Left ventricle myocardium superior (tissue), 1 donor: ENCODE measurements at regions not wholly inside any gene's neighbourhood (a gene's known extent, or its start where the extent isn't known, plus 50 kb on each side); places are given as distances from the start of the nearest gene placed in this dataset. TPM values are rescaled to one million over a fixed set of nuclear protein-coding genes. Genes with fewer than 3 reads are reported as not detected.

Experiments
- ATAC-seq: fragments of 200-7000 bp; cut with Tn5 transposase; one replicate; pipeline ENCODE4 v1.9.1; 2020; ENCODE audit warnings: mild to moderate bottlenecking, moderate library complexity
- DNase-seq: peaks from one replicate; pipeline ENCODE4 v3.0.0-alpha.2; 2020
- intact Hi-C: fragments of 100-400 bp; cut with micrococcal nuclease; formaldehyde crosslinking; loops from one replicate; pipeline ENCODE4 v1.11.0; 2022
- microRNA-seq: library from miRNA; unstranded; fragments of <30 nt; microRNA quantifications from one replicate; pipeline ENCODE4 v1.2.0, GENCODE V29; 2020; ENCODE audit warnings: borderline number of aligned reads
- donor health status: DM: no; HTN: yes; CAD: no; lungs with severe emphysema.

- intact Hi-C loops = no loop called here
- DNase-seq = no peak
- no peak for ATAC-seq
Measured at GRCh38 chr22:46096051-46096450, 54.3 kb upstream of the PPARA start.

DNA sequence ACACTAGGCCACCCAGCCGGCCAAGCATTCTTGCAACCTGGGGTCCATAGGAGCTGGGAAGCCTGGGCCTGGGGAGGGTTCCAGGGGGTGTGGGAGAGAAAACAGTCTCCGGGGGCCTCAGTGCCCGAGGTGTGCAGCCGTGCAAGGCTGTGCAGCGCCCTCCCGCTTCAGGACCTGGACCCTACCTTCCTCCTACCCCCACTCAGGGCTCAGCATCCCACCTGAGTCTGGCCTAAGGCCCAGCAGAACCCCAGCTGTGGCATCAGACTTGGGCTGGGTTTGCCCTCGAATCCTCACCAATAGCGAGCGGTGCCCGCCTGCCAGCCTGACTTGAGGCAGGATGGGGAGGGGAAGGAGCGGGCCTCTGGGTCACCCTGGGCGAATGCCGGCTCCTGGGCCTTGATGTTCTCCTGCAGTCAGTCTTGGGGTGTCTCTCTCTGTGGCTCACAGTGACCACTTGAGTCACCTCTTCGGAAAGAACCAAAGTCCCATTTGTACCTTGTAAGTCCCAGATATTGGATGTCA, 53.6 kb upstream of the PPARA start:
- DNase-seq = no peak
- ATAC-seq = no peak
- intact Hi-C loops = no loop called here

DNA sequence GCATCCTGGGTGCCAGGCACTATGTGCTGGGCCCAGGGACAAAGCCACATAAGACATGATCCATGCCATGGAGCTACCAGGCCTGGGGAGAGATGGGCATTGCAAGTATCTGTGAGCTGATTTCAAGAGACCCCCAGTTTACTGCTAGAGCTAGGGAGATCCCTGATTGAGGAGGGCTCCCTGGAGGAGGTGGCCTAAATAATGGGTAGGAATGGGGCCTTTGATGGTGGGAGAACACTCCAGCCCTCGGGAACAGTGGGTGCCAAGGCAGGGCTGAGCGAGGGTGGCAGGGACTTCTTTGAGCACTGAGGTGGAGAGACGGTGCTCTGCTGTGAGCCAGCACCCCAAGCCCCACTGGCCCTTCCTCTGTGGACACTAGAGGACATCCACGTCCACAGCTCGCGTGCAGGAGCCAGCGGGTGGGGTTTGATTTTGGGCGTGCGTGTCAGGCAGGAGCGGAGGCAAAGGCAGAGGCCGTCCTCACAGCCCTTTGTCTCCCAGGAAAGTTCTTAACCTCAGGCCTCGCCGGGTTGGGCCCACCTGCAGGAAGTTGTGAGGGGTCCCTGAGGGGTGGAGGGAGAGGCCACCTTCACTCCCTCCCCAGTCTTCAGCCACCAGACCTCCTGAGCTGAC, 52.9 kb upstream of the PPARA start:
- ATAC-seq (no peak), DNase-seq (no peak)
- intact Hi-C loops = no loop called here

GRCh38 chr22:46098525-46099475, 51.5 kb upstream of the PPARA start:
- no peak for ATAC-seq
- no peak for DNase-seq
- intact Hi-C loops = no loop called here

DNA sequence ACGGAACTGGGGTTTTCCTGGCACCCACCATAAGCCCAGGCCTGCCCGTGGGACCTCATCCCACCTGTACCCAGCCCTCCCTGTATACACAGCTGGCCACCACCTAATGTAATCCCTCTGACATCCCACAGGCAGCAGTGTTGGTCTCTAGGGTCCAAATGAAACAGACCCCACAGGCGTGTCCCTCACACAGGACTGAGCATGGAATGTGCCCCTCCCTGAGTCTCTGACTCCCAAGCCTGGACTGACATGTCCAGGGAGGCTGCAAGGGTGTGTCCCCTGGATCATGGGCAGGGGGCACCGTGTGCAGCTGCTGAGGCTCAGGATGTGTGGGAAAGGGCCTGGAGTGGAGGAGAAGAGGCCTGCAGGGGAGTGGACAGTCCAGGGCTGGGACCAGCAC, 50.6 kb upstream of the PPARA start:
- ATAC-seq = no peak
- intact Hi-C loops = no loop called here

DNA sequence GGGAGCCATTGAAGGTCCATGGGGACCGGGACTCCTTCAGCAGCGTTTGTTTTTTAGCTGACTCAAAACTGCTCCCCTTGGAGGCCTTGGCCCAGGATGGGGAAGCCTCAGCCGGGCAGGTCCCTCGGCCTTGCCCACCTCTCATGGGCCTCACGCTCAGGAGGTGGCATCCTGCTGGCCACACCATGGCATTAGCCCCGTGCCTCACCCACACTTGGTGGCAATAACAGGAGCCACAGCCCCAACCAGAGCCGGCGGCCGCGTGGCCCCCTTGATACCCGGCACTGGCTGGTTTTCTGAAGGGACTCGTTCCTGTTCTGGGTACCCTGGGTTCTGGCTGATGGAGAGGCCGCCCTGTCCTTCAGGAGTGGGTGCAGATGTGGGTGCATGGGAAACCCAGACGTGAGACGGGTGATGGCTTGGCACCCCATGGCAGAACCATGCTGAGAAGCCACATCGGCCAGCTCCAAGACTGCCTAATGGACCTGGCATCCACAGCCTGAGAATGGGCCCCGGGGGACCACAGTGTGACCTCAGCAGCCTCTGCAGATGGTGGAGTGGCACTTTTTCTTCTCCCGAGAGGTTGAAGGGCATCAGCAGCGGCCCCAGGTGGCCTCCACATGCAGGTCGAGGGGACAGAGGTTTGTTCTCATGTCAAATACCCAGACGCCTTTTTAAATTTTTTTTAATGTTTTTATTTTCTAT, 49.8 kb upstream of the PPARA start:
- intact Hi-C loops = no loop called here
- no peak for DNase-seq

More for the DNA sequence above, 50.6 kb upstream of the PPARA start:
- DNase-seq = no peak

More for the DNA sequence above, 49.8 kb upstream of the PPARA start:
- no peak for ATAC-seq

Small RNA genes lying in the stretch of these regions (microRNA-seq; reads per million reads assigned to microRNA genes)
- gene MIR3619 = not detected
